ENCODE measurements at regions not wholly inside any gene's neighbourhood (a gene's known extent, or its start where the extent isn't known, plus 50 kb on each side); places are given as distances from the start of the nearest gene placed in this dataset.

DNA sequence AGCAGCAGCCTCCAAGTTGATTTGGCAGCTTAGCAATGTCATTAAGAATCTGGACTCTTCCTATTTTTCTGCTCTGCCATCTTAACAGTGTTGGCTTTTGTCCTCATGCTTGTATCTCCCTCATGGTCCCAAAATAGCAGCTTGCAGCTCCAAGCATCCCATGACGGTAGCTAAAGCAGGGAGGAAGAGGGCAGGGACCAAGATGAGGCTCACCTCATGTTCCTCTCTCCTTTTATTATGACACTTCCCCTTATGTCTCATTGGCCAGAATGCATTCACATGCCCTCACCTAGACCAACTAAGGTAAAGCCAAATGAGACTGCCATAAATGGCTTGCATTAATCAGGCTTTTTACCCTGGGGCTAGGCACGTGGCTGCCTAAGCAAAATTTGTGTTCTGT lies 382.4 kb downstream of the SHQ1 start:
- no peak overlapping the region for H3K27ac ChIP-seq (ENCODE audit: low read length)
- no peaks in the 10 kb centered on the region for H3K36me3 ChIP-seq (ENCODE audit: control insufficient read depth, insufficient read depth, low read length)
- DNase-seq: no peak
- no peaks in the 10 kb centered on the region for H3K27me3 ChIP-seq (ENCODE audit: control insufficient read depth, insufficient read depth, low read length)
- WGBS (ENCODE audit: insufficient coverage, low lambda C conversion rate): no CpG with 5 or more reads among the region's 2 CpGs
- H3K4me1 ChIP-seq (ENCODE audit: control insufficient read depth, insufficient read depth, low read length): no peaks in the 10 kb centered on the region
- no peak overlapping the region for H3K4me3 ChIP-seq (ENCODE audit: low read length)
- no peaks in the 10 kb centered on the region for H3K9me3 ChIP-seq (ENCODE audit: control insufficient read depth, low read depth, low read length)

GRCh38 chr3:72463083-72463482 lies 385.2 kb downstream of the SHQ1 start:
- Histone ChIP-seq H3K9me3 (ENCODE audit: control insufficient read depth, low read depth, low read length) (no peaks in the 10 kb centered on the region), H3K36me3 (ENCODE audit: control insufficient read depth, insufficient read depth, low read length) (no peaks in the 10 kb centered on the region), H3K4me1 (ENCODE audit: control insufficient read depth, insufficient read depth, low read length) (no peaks in the 10 kb centered on the region), H3K4me3 (ENCODE audit: low read length) (no peak overlapping the region), H3K27ac (ENCODE audit: low read length) (no peak overlapping the region), H3K27me3 (ENCODE audit: control insufficient read depth, insufficient read depth, low read length) (no peaks in the 10 kb centered on the region)
- DNase-seq: no peak
- WGBS (ENCODE audit: insufficient coverage, low lambda C conversion rate): 100% methylated on average over 2 of the region's 9 CpGs

GRCh38 chr3:72462595-72463011 lies 385.6 kb downstream of the SHQ1 start:
- Histone ChIP-seq H3K36me3 (ENCODE audit: control insufficient read depth, insufficient read depth, low read length) (no peaks in the 10 kb centered on the region), H3K27me3 (ENCODE audit: control insufficient read depth, insufficient read depth, low read length) (no peaks in the 10 kb centered on the region), H3K9me3 (ENCODE audit: control insufficient read depth, low read depth, low read length) (no peaks in the 10 kb centered on the region), H3K4me3 (ENCODE audit: low read length) (no peak overlapping the region), H3K4me1 (ENCODE audit: control insufficient read depth, insufficient read depth, low read length) (no peaks in the 10 kb centered on the region), H3K27ac (ENCODE audit: low read length) (no peak overlapping the region)
- DNase-seq: peak; percentile 44 to 52
- WGBS (ENCODE audit: insufficient coverage, low lambda C conversion rate): no CpG with 5 or more reads among the region's 6 CpGs

DNA sequence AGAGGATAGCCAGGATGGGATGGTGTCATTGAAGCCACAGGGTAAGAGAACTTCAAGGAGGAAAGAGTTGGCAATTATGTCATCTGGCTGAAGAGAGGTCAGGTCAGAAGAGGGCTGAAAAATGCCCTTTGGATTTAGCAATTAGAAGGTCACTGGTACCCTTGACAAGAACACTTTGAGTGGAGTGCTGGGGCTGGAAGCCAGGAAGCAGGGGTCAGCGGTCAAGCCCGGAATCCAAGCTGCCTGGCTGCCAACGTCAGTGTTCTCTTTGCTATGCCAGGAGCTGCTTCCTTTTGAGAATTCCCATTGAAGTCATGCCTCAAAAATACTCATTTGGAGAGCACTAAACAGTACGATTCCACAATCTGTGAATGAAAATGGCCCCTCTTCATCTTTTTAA lies 386.5 kb downstream of the SHQ1 start:
- Histone ChIP-seq H3K4me3 (ENCODE audit: low read length) (no peak overlapping the region), H3K27me3 (ENCODE audit: control insufficient read depth, insufficient read depth, low read length) (no peaks in the 10 kb centered on the region), H3K4me1 (ENCODE audit: control insufficient read depth, insufficient read depth, low read length) (no peaks in the 10 kb centered on the region), H3K36me3 (ENCODE audit: control insufficient read depth, insufficient read depth, low read length) (no peaks in the 10 kb centered on the region), H3K27ac (ENCODE audit: low read length) (no peak overlapping the region), H3K9me3 (ENCODE audit: control insufficient read depth, low read depth, low read length) (no peaks in the 10 kb centered on the region)
- no CpG with 5 or more reads among the region's 4 CpGs for WGBS (ENCODE audit: insufficient coverage, low lambda C conversion rate)
- DNase-seq: no peak

DNA sequence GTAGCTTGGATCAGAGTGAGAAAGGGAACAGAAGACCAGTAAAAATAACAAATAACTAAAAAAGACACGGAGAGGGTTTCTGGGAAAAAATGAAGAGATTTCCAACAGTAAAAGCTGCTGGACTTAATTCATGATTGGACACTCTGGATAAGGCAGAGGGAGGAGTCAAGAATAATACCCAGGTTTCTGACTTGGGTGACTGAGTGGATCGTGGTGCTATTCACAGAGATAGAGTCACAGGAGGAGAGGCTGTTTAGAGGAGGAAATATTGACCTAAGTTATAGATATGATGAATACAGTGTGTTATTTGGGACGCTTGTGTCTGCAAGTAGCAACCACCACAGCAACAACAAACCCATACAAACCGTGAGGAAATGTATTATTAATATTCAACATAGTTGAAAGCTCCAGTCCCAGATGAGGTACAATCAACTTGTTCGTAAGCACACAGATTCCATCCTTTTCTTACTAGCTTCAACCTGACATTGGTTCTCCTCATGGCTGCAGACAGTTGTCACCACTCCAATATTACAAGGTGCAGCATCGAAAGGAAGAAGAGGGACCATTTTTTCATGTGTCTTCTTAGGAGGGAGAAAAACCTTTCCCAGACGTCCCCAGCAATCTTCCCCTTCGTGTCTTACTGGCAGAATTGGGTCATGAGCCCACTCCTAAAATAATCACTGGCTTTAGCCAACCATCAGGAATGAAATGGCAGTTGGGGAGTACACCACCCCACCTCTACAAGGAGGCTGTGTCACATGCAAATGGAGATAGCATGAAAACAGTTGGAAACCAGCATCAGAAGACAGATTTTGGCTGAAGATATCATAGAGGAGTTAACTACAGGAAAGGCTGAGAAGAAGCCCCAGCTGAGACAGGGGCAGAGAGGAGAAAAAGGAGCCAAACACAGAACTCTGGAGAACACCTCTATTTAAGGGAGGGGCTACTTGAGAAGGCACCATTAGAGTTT lies 387.8 kb downstream of the SHQ1 start:
- DNase-seq: no peak
- 100% methylated on average over 2 of the region's 8 CpGs for WGBS (ENCODE audit: insufficient coverage, low lambda C conversion rate)
- H3K9me3 ChIP-seq (ENCODE audit: control insufficient read depth, low read depth, low read length): no peaks in the 10 kb centered on the region
- H3K27me3 ChIP-seq (ENCODE audit: control insufficient read depth, insufficient read depth, low read length): no peaks in the 10 kb centered on the region
- H3K4me3 ChIP-seq (ENCODE audit: low read length): no peak overlapping the region
- no peaks in the 10 kb centered on the region for H3K4me1 ChIP-seq (ENCODE audit: control insufficient read depth, insufficient read depth, low read length)
- no peaks in the 10 kb centered on the region for H3K36me3 ChIP-seq (ENCODE audit: control insufficient read depth, insufficient read depth, low read length)
- H3K27ac ChIP-seq (ENCODE audit: low read length): no peak overlapping the region

DNA sequence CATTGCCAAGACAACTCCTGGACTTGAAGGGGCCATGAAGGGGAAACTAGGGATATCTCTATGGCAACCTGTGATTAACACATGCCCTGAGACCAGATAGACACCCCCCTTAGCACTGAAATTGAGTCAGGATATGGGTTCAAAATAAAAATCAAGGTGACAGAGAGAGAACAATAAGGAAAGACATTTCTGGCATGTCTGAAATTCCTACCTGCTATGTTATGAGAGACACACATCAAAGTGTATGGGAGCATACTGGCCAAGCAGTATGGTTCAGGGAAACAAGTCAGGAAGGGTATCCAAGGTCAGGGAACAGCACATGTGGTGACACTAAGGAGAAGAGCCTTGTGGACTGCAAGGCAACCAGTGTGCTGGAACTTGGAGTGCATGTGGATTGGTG lies 388.7 kb downstream of the SHQ1 start:
- no peak overlapping the region for H3K27ac ChIP-seq (ENCODE audit: low read length)
- DNase-seq: no peak
- H3K36me3 ChIP-seq (ENCODE audit: control insufficient read depth, insufficient read depth, low read length): no peaks in the 10 kb centered on the region
- no peaks in the 10 kb centered on the region for H3K4me1 ChIP-seq (ENCODE audit: control insufficient read depth, insufficient read depth, low read length)
- no peak overlapping the region for H3K4me3 ChIP-seq (ENCODE audit: low read length)
- H3K27me3 ChIP-seq (ENCODE audit: control insufficient read depth, insufficient read depth, low read length): no peaks in the 10 kb centered on the region
- no peaks in the 10 kb centered on the region for H3K9me3 ChIP-seq (ENCODE audit: control insufficient read depth, low read depth, low read length)

DNA sequence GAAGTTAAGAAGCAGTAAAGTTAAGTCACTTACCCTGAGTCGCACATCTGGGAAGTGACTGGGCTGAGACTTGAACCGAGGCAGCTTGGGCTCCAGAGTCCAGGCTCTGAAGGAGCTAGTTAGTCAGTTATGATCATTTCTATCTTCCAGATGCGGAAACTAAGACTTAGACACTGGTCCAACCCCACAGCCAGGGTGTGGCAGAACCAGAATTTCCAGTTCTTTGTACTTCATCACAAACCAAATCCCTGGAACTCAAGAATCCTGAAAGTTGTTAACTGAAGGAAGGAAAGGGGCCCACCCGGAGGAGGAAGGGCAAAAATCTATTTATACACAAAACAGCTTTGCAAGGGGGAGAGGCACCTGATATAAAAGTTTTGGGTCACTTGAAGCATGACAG lies 389.9 kb downstream of the SHQ1 start:
- Histone ChIP-seq H3K36me3 (ENCODE audit: control insufficient read depth, insufficient read depth, low read length) (no peaks in the 10 kb centered on the region), H3K27me3 (ENCODE audit: control insufficient read depth, insufficient read depth, low read length) (no peaks in the 10 kb centered on the region), H3K9me3 (ENCODE audit: control insufficient read depth, low read depth, low read length) (no peaks in the 10 kb centered on the region), H3K27ac (ENCODE audit: low read length) (no peak overlapping the region), H3K4me1 (ENCODE audit: control insufficient read depth, insufficient read depth, low read length) (no peaks in the 10 kb centered on the region), H3K4me3 (ENCODE audit: low read length) (no peak overlapping the region)
- WGBS (ENCODE audit: insufficient coverage, low lambda C conversion rate): no CpG with 5 or more reads among the region's 4 CpGs
- DNase-seq: peak; percentile 59 to 78

DNA sequence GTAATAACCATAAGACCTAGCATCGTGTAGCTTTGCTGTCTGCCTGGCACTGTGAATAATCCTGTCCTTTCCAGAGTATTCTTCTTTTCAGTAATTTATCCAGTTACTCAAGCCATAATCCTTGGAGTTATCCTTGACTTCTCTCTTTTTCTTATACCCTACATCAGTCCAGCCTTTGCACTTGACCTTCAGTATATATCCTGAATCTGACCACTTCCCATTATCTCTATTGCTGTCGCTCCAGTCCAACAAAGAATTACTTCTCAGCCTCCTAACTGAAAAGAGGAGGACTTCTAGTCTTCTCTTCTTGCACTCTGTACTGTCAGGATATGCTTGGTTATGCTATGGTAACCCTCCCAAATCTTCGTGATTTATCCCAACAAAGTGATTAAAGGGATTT lies 393.8 kb downstream of the SHQ1 start:
- H3K9me3 ChIP-seq (ENCODE audit: control insufficient read depth, low read depth, low read length): no peaks in the 10 kb centered on the region
- 82% methylated on average over 1 of the region's 3 CpGs for WGBS (ENCODE audit: insufficient coverage, low lambda C conversion rate)

DNA sequence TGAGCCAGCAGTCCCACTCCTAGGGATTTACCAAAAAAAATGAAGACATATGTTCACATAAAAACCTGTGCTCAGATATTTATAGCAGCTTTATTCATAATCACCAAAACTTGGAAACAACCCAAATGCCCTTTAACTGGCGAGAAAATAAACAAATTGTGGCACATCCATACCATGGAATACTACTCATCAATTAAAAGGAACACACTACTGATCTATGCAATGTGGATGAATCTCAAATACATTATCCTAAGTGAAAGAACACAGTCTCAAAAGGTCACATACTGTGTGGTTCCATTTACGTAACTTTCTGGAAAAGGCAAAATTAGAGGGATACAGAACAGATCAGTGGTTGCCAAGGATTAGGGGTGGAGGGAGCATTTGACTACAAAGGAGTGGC lies 394.5 kb downstream of the SHQ1 start:
- DNase-seq: no peak
- Histone ChIP-seq H3K36me3 (ENCODE audit: control insufficient read depth, insufficient read depth, low read length) (no peaks in the 10 kb centered on the region), H3K27me3 (ENCODE audit: control insufficient read depth, insufficient read depth, low read length) (no peaks in the 10 kb centered on the region), H3K4me3 (ENCODE audit: low read length) (no peak overlapping the region), H3K27ac (ENCODE audit: low read length) (no peak overlapping the region), H3K9me3 (ENCODE audit: control insufficient read depth, low read depth, low read length) (no peaks in the 10 kb centered on the region), H3K4me1 (ENCODE audit: control insufficient read depth, insufficient read depth, low read length) (peaks cover 4% of the 10 kb centered on the region)
- WGBS (ENCODE audit: insufficient coverage, low lambda C conversion rate): 100% methylated on average over 1 of the region's 2 CpGs

More for the DNA sequence above, 393.8 kb downstream of the SHQ1 start:
- no peaks in the 10 kb centered on the region for H3K27me3 ChIP-seq (ENCODE audit: control insufficient read depth, insufficient read depth, low read length)
- H3K4me1 ChIP-seq (ENCODE audit: control insufficient read depth, insufficient read depth, low read length): peaks cover 4% of the 10 kb centered on the region
- DNase-seq: no peak
- H3K27ac ChIP-seq (ENCODE audit: low read length): no peak overlapping the region
- H3K4me3 ChIP-seq (ENCODE audit: low read length): no peak overlapping the region
- H3K36me3 ChIP-seq (ENCODE audit: control insufficient read depth, insufficient read depth, low read length): no peaks in the 10 kb centered on the region

GRCh38 chr3:72452745-72453144 lies 395.5 kb downstream of the SHQ1 start:
- no peaks in the 10 kb centered on the region for H3K27me3 ChIP-seq (ENCODE audit: control insufficient read depth, insufficient read depth, low read length)
- no CpG with 5 or more reads among the region's 5 CpGs for WGBS (ENCODE audit: insufficient coverage, low lambda C conversion rate)
- peaks cover 4% of the 10 kb centered on the region for H3K4me1 ChIP-seq (ENCODE audit: control insufficient read depth, insufficient read depth, low read length)
- DNase-seq: peak; percentile 25 to 40
- H3K4me3 ChIP-seq (ENCODE audit: low read length): no peak overlapping the region
- no peaks in the 10 kb centered on the region for H3K9me3 ChIP-seq (ENCODE audit: control insufficient read depth, low read depth, low read length)
- no peak overlapping the region for H3K27ac ChIP-seq (ENCODE audit: low read length)
- H3K36me3 ChIP-seq (ENCODE audit: control insufficient read depth, insufficient read depth, low read length): no peaks in the 10 kb centered on the region

GRCh38 chr3:72451841-72452240 lies 396.4 kb downstream of the SHQ1 start:
- Histone ChIP-seq H3K27ac (ENCODE audit: low read length) (no peak overlapping the region), H3K4me3 (ENCODE audit: low read length) (no peak overlapping the region), H3K9me3 (ENCODE audit: control insufficient read depth, low read depth, low read length) (peaks cover 4% of the 10 kb centered on the region), H3K36me3 (ENCODE audit: control insufficient read depth, insufficient read depth, low read length) (no peaks in the 10 kb centered on the region), H3K4me1 (ENCODE audit: control insufficient read depth, insufficient read depth, low read length) (peaks cover 9% of the 10 kb centered on the region), H3K27me3 (ENCODE audit: control insufficient read depth, insufficient read depth, low read length) (no peaks in the 10 kb centered on the region)
- DNase-seq: peak; percentile 18 to 68
- 83% methylated on average over 1 of the region's 3 CpGs for WGBS (ENCODE audit: insufficient coverage, low lambda C conversion rate)
